ENCODE measurements at regions not wholly inside any gene's neighbourhood (a gene's known extent, or its start where the extent isn't known, plus 50 kb on each side); places are given as distances from the start of the nearest gene placed in this dataset.

DNA sequence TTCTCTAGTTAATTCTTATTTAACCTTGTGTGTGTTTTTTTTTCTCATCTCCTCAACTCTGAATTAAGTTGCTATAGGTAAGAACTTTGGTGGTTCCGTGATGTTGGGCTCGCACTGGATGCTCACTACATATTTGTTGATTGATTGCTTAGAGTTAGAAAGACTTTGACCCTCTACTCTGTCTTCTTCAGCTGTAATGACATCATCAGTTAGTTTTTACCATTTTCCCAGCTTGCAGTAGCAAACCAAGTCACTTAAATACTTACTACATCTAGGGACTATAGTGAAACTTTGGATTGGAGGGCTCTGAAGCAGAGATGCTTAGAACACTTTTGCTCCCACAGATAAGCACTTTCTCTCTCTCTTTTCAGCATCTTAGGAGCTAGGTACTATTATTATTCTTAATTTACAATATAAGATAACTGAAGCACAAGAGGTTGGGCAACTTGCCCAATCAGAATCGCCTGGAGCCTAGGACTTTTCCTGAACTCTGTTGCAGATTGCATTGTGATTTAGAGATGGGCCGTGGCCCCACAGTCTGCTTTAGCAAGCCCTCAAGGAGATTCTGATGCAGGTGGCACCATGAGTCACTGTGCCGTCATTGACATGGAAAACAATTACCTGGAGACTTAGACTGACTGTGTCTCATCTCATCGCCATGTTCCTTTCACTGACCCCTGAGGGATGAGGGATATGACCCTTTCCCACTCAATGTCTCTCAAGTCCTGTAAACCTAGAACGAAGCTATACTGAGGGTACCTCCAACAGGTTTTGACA, 471.9 kb upstream of the PODXL start:
- TF ChIP-seq CTCF (IDR thresholded peaks at IDR 0.05) = no peak
- no peak for TF ChIP-seq POLR2A (IDR thresholded peaks at IDR 0.05)
- TF ChIP-seq POLR2AphosphoS5 (IDR thresholded peaks at IDR 0.05) = no peak
- no peak for TF ChIP-seq EP300 (IDR thresholded peaks at IDR 0.05)

All from gastroesophageal sphincter (tissue), 3 donors.